Neuronal stem cell (in vitro differentiated cells): ENCODE measurements at regions not wholly inside any gene's neighbourhood (a gene's known extent, or its start where the extent isn't known, plus 50 kb on each side); places are given as distances from the start of the nearest gene placed in this dataset.

Experiments used
- DNase-seq: peaks from one replicate; pipeline ENCODE4 v3.0.0-alpha.2; 2013; ENCODE audit warnings: low spot score
- H2AFZ ChIP-seq: one replicate; pipeline ENCODE4 v1.6.1; 2013; ENCODE audit warnings: mild to moderate bottlenecking, low read length, inconsistent platforms
- H2AK5ac ChIP-seq: 2 replicates; pipeline ENCODE4 v1.6.1; 2013; ENCODE audit warnings: low read depth, mild to moderate bottlenecking, inconsistent platforms, low read length, moderate library complexity, mixed read lengths
- H2BK120ac ChIP-seq: 2 replicates; pipeline ENCODE4 v1.6.1; 2013; ENCODE audit warnings: low read depth, mild to moderate bottlenecking, inconsistent platforms, low read length, moderate library complexity, mixed read lengths
- H2BK12ac ChIP-seq: one replicate; pipeline ENCODE4 v1.6.1; 2013; ENCODE audit warnings: low read length, inconsistent platforms
- H2BK15ac ChIP-seq: 2 replicates; pipeline ENCODE4 v1.6.1; 2013; ENCODE audit warnings: mild to moderate bottlenecking, low read length, inconsistent platforms, mixed read lengths
- H2BK5ac ChIP-seq: one replicate; pipeline ENCODE4 v1.6.1; 2013; ENCODE audit warnings: inconsistent platforms, mild to moderate bottlenecking, low read length, moderate library complexity
- H3K14ac ChIP-seq: one replicate; pipeline ENCODE4 v1.6.1; 2013; ENCODE audit warnings: low read length, inconsistent platforms
- H3K18ac ChIP-seq: 2 replicates; pipeline ENCODE4 v1.6.1; 2013; ENCODE audit warnings: low read length, inconsistent platforms
- H3K23ac ChIP-seq: 2 replicates; pipeline ENCODE4 v1.6.1; 2013; ENCODE audit warnings: low read depth, mild to moderate bottlenecking, mixed read lengths, low read length, inconsistent platforms; ENCODE audit not compliant: poor library complexity
- H3K27ac ChIP-seq: replicated peaks from 3 replicates; pipeline ENCODE4 v1.5.1; 2013; ENCODE audit warnings: low read length, inconsistent platforms
- H3K27me3 ChIP-seq, 3 experiments: 2 replicates each; pipeline ENCODE4 v1.6.1; 2013; ENCODE audit warnings: low read length in 3 of 3, mild to moderate bottlenecking in 2 of 3, inconsistent platforms in 1 of 3, low read depth in 1 of 3, mixed read lengths in 1 of 3, moderate library complexity in 1 of 3; ENCODE audit not compliant: control insufficient read depth in 3 of 3, insufficient read depth in 3 of 3
- H3K36me3 ChIP-seq, 2 donors: replicated peaks in 1 of 2; 2 replicates each; pipeline ENCODE4 v1.6.1; 2013; ENCODE audit warnings: low read length in 2 of 2; ENCODE audit not compliant: control insufficient read depth in 2 of 2, insufficient read depth in 2 of 2
- H3K4ac ChIP-seq: 2 replicates; pipeline ENCODE4 v1.6.1; 2013; ENCODE audit warnings: inconsistent platforms, mild to moderate bottlenecking, low read length, moderate library complexity
- H3K4me1 ChIP-seq, 2 donors: 1 replicate in 1 of 2; 2 replicates in 1 of 2; pipeline ENCODE4 v1.6.1; 2013; ENCODE audit warnings: low read length in 2 of 2, low read depth in 1 of 2; ENCODE audit not compliant: control insufficient read depth in 2 of 2, insufficient read depth in 1 of 2
- H3K4me2 ChIP-seq: one replicate; pipeline ENCODE4 v1.6.1; 2013; ENCODE audit warnings: mild to moderate bottlenecking, low read length, inconsistent platforms; ENCODE audit not compliant: insufficient read depth, poor library complexity, severe bottlenecking
- H3K4me3 ChIP-seq, 2 donors: 2 replicates each; pipeline ENCODE4 v1.5.1; 2013; ENCODE audit warnings: low read length in 2 of 2, mild to moderate bottlenecking in 2 of 2, inconsistent platforms in 1 of 2, moderate library complexity in 1 of 2
- H3K79me1 ChIP-seq: one replicate; pipeline ENCODE4 v1.6.1; 2013; ENCODE audit warnings: low read depth, mild to moderate bottlenecking, inconsistent platforms, low read length, moderate library complexity
- H3K9ac ChIP-seq: one replicate; pipeline ENCODE4 v1.6.1; 2013; ENCODE audit warnings: mild to moderate bottlenecking, low read depth, low read length, inconsistent platforms; ENCODE audit not compliant: poor library complexity
- H3K9me3 ChIP-seq, 2 donors: replicated peaks in 1 of 2; 2 replicates each; pipeline versions ENCODE3 to v1.6.1; 2013; ENCODE audit warnings: low read length in 2 of 2, mild to moderate bottlenecking in 2 of 2, inconsistent platforms in 1 of 2, low read depth in 1 of 2, mixed read lengths in 1 of 2, moderate library complexity in 1 of 2; ENCODE audit not compliant: control insufficient read depth in 2 of 2, insufficient read depth in 1 of 2
- H4K8ac ChIP-seq: one replicate; pipeline ENCODE4 v1.6.1; 2013; ENCODE audit warnings: low read depth, mild to moderate bottlenecking, inconsistent platforms, low read length, moderate library complexity
- H4K91ac ChIP-seq: one replicate; pipeline ENCODE4 v1.6.1; 2013; ENCODE audit warnings: low read length, low read depth, mild to moderate bottlenecking, inconsistent platforms; ENCODE audit not compliant: poor library complexity
- WGBS, 2 donors: extraction: QIAGEN DNeasy Blood & Tissue Kit; methylation state at CpG; one replicate each; pipeline ENCODE4 v1.1.7; 2013; ENCODE audit warnings: missing lambda C conversion rate in 2 of 2, mixed read lengths in 1 of 2; ENCODE audit not compliant: insufficient read length in 2 of 2, insufficient replicate concordance in 1 of 2; ENCODE audit errors: extremely low coverage in 2 of 2; 5-methylcytosine and 5-hydroxymethylcytosine counted together

GRCh38 chr15:48012191-48012590, 108.6 kb upstream of the SLC24A5 start:
- no CpG with 5 or more reads among the region's 3 CpGs for WGBS, 2 donors
- no peak overlapping the region for H2BK5ac ChIP-seq
- no peak for DNase-seq

DNA sequence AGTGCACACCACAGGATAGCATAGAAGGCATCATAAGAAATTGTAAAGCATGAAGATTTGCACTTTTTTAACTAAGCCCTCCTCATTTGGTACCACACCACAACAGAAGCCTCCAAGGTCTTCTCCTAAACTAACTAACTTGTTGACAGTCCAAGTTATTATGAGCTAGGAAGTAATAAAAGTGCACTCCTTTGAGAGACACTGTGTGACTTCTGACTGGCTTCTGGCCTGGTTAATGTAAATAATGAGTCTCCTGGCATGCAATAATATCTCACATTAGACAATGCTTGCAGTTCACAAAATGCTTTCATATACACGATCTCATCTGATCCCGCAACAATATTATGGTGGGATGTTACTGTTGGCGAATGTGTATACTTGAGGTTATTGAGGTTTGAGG, 103.9 kb upstream of the SLC24A5 start:
- no peak overlapping the region for H2BK15ac ChIP-seq
- no peak overlapping the region for H4K91ac ChIP-seq
- WGBS, 2 donors = no CpG with 5 or more reads among the region's 3 CpGs
- H2BK120ac ChIP-seq = no peak overlapping the region
- DNase-seq = no peak
- H3K14ac ChIP-seq = no peak overlapping the region
- H3K4me3 ChIP-seq = no peak overlapping the region
- H2AK5ac ChIP-seq = no peak overlapping the region
- no peaks in the 10 kb centered on the region for H3K36me3 ChIP-seq
- no peak overlapping the region for H2AFZ ChIP-seq
- peaks cover 0 to 2% of the 10 kb centered on the region in 2 donors for H3K4me1 ChIP-seq
- no peaks in the 10 kb centered on the region for H3K27me3 ChIP-seq
- no peak overlapping the region for H3K9ac ChIP-seq
- no peak overlapping the region for H3K4ac ChIP-seq
- H3K23ac ChIP-seq = no peak overlapping the region
- H3K18ac ChIP-seq = no peak overlapping the region
- no peak overlapping the region for H4K8ac ChIP-seq
- no peak overlapping the region for H2BK12ac ChIP-seq
- H3K9me3 ChIP-seq = no peaks in the 10 kb centered on the region
- H3K79me1 ChIP-seq = no peaks in the 10 kb centered on the region
- H2BK5ac ChIP-seq = no peak overlapping the region
- no peak overlapping the region for H3K27ac ChIP-seq
- no peak overlapping the region for H3K4me2 ChIP-seq

More at GRCh38 chr15:48012191-48012590, 108.6 kb upstream of the SLC24A5 start:
- H3K4ac ChIP-seq = no peak overlapping the region
- no peaks in the 10 kb centered on the region for H3K4me1 ChIP-seq
- H3K79me1 ChIP-seq = no peaks in the 10 kb centered on the region
- H3K18ac ChIP-seq = no peak overlapping the region
- no peak overlapping the region for H4K8ac ChIP-seq
- no peak overlapping the region for H2AK5ac ChIP-seq
- H3K9me3 ChIP-seq = no peaks in the 10 kb centered on the region
- H3K23ac ChIP-seq = no peak overlapping the region
- no peaks in the 10 kb centered on the region for H3K36me3 ChIP-seq
- H2BK12ac ChIP-seq = no peak overlapping the region
- H3K27ac ChIP-seq = no peak overlapping the region
- no peak overlapping the region for H4K91ac ChIP-seq
- H3K4me2 ChIP-seq = no peak overlapping the region
- H2BK120ac ChIP-seq = no peak overlapping the region
- no peak overlapping the region for H3K14ac ChIP-seq
- no peaks in the 10 kb centered on the region for H3K27me3 ChIP-seq
- no peak overlapping the region for H2AFZ ChIP-seq
- H3K9ac ChIP-seq = no peak overlapping the region
- H3K4me3 ChIP-seq = no peak overlapping the region
- H2BK15ac ChIP-seq = no peak overlapping the region

DNA sequence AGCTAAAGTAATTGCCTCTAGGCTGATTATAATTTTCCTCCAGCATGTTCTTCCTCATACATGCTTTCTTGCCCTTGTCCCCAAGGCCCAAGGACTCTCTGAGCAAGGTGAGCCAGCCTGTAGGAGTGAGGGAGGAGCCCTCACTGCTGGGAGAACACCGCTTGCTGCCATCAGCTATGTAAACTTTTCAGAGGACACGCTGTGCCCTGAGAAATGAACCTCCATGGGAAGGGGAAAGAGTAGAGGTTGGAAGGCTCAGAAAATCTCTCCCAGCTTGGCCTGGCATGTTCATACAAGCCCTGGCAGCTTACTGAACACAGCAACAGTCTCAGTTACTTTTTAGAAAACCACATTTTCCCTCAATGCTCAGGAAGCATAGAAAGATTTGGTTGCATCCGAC, 103.0 kb upstream of the SLC24A5 start:
- no peak for DNase-seq
- Histone ChIP-seq H2BK12ac (no peak overlapping the region), H4K8ac (no peak overlapping the region), H3K36me3 (no peaks in the 10 kb centered on the region), H3K4me1 (peaks cover 0 to 2% of the 10 kb centered on the region in 2 donors), H3K14ac (no peak overlapping the region), H3K4me2 (no peak overlapping the region), H3K9ac (no peak overlapping the region), H2BK15ac (no peak overlapping the region), H3K9me3 (no peaks in the 10 kb centered on the region), H3K27me3 (no peaks in the 10 kb centered on the region), H4K91ac (no peak overlapping the region), H2BK5ac (no peak overlapping the region), H2BK120ac (no peak overlapping the region), H2AK5ac (no peak overlapping the region), H3K27ac (no peak overlapping the region), H3K79me1 (no peaks in the 10 kb centered on the region), H2AFZ (no peak overlapping the region), H3K4me3 (no peak overlapping the region), H3K4ac (no peak overlapping the region), H3K23ac (no peak overlapping the region), H3K18ac (no peak overlapping the region)
- no CpG with 5 or more reads among the region's 3 CpGs for WGBS, 2 donors

GRCh38 chr15:48020166-48020565, 100.6 kb upstream of the SLC24A5 start:
- Histone ChIP-seq H3K27ac (no peak overlapping the region), H3K9ac (no peak overlapping the region), H2BK5ac (no peak overlapping the region), H4K91ac (no peak overlapping the region), H3K14ac (no peak overlapping the region), H3K79me1 (no peaks in the 10 kb centered on the region), H2BK120ac (no peak overlapping the region), H2AK5ac (no peak overlapping the region), H3K9me3 (no peaks in the 10 kb centered on the region), H3K27me3 (no peaks in the 10 kb centered on the region), H3K18ac (no peak overlapping the region), H3K23ac (no peak overlapping the region), H2BK12ac (no peak overlapping the region), H3K4me1 (peaks cover 0 to 2% of the 10 kb centered on the region in 2 donors), H2AFZ (no peak overlapping the region), H3K36me3 (no peaks in the 10 kb centered on the region), H3K4ac (no peak overlapping the region), H3K4me3 (no peak overlapping the region), H2BK15ac (no peak overlapping the region), H4K8ac (no peak overlapping the region), H3K4me2 (no peak overlapping the region)
- no CpG with 5 or more reads among the region's 6 CpGs for WGBS, 2 donors
- DNase-seq = no peak
